Hepatic stellate cell (primary cell): ENCODE measurements at regions not wholly inside any gene's neighbourhood (a gene's known extent, or its start where the extent isn't known, plus 50 kb on each side); places are given as distances from the start of the nearest gene placed in this dataset.

Experiments used
- DNase-seq: peaks from one replicate; pipeline ENCODE4 v3.0.0; 2011; ENCODE audit warnings: low spot score

- no peak for DNase-seq
Measured at GRCh38 chr13:30359991-30360390, 52.6 kb upstream of the KATNAL1 start.

GRCh38 chr13:30360586-30360985 lies 53.2 kb upstream of the KATNAL1 start:
- no peak for DNase-seq

DNA sequence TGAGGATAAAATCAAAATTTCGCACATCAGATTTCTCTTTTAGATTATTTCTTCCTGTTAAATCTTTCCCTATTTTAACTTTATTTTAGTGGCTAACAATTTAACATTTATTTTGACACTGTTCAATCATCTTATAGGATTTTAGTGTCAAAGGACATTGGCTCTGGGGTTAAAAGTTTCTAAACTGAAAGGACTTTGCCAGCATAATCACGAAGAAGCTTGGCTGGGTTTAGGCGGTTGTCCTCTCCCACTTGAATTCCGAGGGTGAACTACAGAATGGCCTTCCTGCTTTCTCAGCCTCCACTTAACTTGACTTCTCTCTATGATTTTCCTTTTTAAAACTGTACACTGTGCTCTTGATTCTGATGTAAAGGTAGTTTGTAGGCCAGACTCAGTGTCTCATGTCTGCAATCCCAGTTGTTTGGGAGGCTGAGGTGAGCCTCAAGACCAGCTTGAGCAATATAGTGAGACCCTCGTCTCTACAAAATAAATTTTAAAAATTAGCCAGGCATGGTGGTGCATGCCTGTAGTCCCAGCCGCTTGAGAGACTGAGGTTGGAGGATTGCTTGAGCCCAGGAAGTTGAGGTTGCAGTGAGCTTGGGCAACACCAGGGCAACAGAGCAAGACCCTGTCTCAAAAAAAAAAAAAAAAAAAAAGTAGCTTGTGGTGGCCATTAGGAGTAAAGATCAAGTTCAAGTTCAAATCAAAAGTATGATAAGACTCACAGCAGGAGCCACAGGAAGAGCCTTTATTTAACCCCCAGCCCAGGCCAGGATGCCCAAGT lies 54.8 kb upstream of the KATNAL1 start:
- DNase-seq, result no peak

DNA sequence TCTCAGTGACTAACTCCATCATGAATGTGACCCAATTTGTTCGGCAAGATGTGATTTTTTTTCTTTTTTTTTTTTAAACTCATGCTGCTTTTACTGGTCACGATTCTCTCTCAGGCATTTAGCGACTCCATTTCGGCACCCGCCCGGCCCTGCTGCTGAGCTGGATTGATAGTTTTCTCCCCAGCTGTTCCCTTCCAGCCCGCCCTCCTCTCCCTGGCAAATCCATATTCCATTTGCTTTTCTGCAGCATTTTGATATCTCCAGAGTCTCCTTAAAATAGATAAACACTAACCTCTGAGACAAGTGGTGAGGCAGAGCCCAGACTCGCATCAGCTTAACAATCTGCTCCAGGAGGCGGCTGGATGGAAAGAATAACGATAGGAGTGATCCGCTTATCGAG lies 55.5 kb upstream of the KATNAL1 start:
- no peak for DNase-seq

DNA sequence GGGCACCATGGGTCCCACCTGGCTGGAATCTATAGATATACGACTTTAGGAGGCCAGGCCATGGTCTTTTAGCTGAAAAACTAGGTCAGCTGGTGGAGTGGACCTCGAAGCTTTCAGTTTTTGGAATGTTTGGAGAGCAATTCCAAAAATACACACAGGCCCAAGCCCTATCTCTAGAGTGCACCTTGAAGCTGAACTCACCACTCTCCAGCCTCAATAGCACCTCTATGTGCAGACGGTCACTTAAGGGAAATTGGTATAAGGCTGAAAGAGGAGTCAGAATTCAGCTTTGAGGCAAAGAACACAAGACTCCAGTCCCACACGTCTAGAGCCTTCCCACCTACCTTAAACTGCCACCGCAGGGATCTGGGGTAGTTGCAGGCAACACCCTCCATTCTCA lies 56.4 kb upstream of the KATNAL1 start:
- no peak for DNase-seq

DNA sequence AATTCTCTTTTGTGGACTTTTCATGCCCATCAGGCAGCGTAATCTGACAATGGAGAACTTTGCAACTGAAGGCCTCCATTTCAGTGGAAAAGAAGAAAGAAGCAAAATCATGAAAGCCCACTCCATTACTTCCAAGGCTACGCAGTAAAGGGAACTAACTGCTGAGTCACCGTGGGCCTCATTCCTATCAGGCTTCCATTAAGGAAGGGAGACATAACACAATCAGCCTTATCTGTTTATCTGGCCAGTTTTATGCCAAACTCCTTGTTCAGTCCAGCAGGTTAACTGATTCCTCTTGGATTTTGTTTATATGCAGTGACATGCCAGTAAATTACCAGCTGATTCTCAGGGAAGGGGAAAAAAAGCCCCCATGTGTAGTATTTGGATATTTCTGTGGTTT lies 56.8 kb upstream of the KATNAL1 start:
- no peak for DNase-seq

GRCh38 chr13:30364876-30365275 lies 57.4 kb upstream of the UBE2L5 start:
- peak; percentile 26 for DNase-seq

GRCh38 chr13:30366088-30366487 lies 56.2 kb upstream of the UBE2L5 start:
- DNase-seq, result no peak

DNA sequence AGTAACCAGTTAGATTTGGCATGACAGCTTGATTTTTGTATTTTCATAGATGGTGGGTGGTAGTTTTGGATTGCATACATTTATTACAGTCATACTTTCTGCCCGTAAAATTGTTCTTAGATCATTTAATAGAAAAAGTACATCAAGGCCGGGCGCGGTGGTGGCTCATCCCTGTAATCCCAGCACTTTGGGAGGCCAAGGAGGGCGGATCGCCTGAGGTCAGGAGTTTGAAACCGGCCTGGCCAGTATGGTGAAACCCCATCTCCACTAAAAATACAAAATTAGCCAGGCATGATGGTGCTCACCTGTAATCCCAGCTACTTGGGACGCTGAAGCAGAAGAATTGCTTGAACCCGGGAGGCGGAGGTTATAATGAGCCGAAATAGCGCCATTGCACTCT lies 55.0 kb upstream of the UBE2L5 start:
- no peak for DNase-seq

DNA sequence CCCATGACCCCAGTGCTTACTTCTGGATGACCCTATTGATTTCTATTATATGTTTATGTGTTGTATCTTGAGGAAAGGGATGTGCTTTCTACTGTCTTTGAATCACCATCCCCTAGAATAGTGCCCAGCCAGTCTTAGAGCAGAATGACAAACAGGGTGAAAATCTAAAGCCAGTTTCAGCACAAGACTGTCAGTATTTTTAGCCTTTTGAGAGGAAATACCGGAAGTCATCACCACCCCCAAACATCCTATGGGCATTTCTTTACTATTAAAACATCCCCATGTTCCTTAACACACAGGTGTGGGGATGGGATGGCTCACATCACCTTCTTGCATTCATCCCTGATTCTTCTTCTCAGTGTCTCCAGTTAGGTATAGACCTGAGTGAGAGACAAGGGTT lies 52.1 kb upstream of the UBE2L5 start:
- DNase-seq, result no peak

DNA sequence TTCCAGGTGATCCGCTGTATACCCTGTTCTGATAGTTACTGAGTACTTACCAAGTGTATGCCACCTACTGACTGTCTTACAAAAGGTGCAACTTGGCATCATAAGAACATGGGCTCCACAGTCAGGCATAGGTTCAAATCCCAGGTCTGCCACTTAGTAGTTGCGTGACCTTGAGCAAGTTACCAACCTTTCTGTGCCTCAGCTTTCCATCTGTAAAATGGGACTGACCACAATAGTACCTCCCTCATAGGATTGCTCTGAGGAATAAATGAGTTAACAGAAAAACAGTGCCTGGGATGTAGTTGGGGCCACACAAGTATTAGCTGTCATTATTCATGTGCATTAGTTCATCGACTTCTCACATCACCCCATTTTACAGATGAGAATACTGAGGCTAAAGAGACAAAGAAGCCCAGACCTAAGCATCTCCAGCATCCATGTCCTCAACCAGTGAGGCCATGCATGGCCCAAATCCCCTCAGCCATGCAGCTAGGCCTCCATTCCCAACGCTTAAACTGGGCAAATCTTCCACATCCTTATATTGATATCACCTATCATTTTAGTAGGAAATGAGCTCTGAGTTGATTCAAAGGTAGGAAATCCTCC lies 51.3 kb upstream of the UBE2L5 start:
- DNase-seq, result no peak

DNA sequence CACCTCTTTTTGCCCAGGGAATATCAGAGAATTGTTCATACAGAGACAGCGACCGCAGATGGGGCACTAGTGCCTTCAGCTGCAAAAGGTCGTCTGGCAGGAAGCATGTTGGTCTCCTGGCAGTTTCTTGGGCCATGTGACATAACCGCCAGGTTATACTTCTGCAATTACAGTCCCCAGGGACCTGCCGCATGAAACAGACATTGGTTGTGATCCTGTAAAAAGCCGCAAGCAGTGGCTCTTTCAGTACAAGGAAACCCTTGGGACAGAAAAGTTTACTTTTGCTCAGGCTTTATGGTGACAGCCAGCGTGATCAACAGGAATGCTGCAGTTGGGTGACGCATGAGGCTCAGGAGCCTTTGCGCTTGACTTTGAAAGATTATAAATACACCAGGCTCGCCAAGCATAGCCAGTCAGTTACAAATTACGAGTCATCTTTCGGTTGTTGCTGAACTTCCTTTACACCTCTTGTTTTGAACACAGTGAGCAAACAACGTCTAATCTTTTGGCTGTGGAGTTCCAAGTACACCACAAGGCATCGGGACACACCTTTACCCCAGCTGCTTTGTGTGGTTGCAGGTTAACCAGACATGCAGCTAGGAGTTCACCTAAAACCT lies 50.5 kb upstream of the UBE2L5 start:
- DNase-seq, result peak; percentile 66
